ENCODE measurements at regions not wholly inside any gene's neighbourhood (a gene's known extent, or its start where the extent isn't known, plus 50 kb on each side); places are given as distances from the start of the nearest gene placed in this dataset.

- TF ChIP-seq CTCF (IDR thresholded peaks at IDR 0.05; ENCODE audit: low read depth, low read length, poor library complexity, severe bottlenecking) (no peak), EZH2phosphoT487 (IDR thresholded peaks at IDR 0.05; ENCODE audit: borderline replicate concordance, low read length) (no peak)
Measured at GRCh38 chr14:25132094-25132493, 82.1 kb upstream of the STXBP6 start.
